GM12875 (cell line): ENCODE measurements at regions not wholly inside any gene's neighbourhood (a gene's known extent, or its start where the extent isn't known, plus 50 kb on each side); places are given as distances from the start of the nearest gene placed in this dataset.

ENCODE experiments used
- H3K4me3 ChIP-seq: one replicate; pipeline ENCODE4 v1.5.1; 2011; ENCODE audit warnings: low read depth, low read length, control low read depth
- CTCF ChIP-seq: IDR thresholded peaks from 2 replicates; pipeline ENCODE4 v1.5.1; 2011; ENCODE audit warnings: low read depth, mild to moderate bottlenecking, control low read depth, inconsistent platforms, low read length, moderate library complexity, borderline replicate concordance; ENCODE audit not compliant: insufficient read depth

- TF ChIP-seq CTCF = no peak
These were observed 900.3 kb upstream of the MIR17HG start for GRCh38 chr13:90447034-90447733.

GRCh38 chr13:90447734-90448101 is 899.8 kb upstream of the MIR17HG start:
- H3K4me3 ChIP-seq = no peak overlapping the region
- no peak for TF ChIP-seq CTCF

More at GRCh38 chr13:90447034-90447733, 900.3 kb upstream of the MIR17HG start:
- no peak overlapping the region for H3K4me3 ChIP-seq

- no peak for TF ChIP-seq CTCF
- H3K4me3 ChIP-seq = no peak overlapping the region
These were observed 898.9 kb upstream of the MIR17HG start for GRCh38 chr13:90448466-90449037.

- TF ChIP-seq CTCF = no peak
- no peak overlapping the region for H3K4me3 ChIP-seq
These were observed 894.1 kb upstream of the MIR17HG start for GRCh38 chr13:90453342-90453741.

GRCh38 chr13:90454002-90454636 is 893.4 kb upstream of the MIR17HG start:
- TF ChIP-seq CTCF = no peak
- no peak overlapping the region for H3K4me3 ChIP-seq

- H3K4me3 ChIP-seq = no peak overlapping the region
- no peak for TF ChIP-seq CTCF
These were observed 892.4 kb upstream of the MIR17HG start for GRCh38 chr13:90455067-90455466.

- H3K4me3 ChIP-seq = no peak overlapping the region
These were observed 891.7 kb upstream of the MIR17HG start for GRCh38 chr13:90455823-90456222.

More at GRCh38 chr13:90455823-90456222, 891.7 kb upstream of the MIR17HG start:
- no peak for TF ChIP-seq CTCF
